ENCODE measurements at regions not wholly inside any gene's neighbourhood (a gene's known extent, or its start where the extent isn't known, plus 50 kb on each side); places are given as distances from the start of the nearest gene placed in this dataset.

DNA sequence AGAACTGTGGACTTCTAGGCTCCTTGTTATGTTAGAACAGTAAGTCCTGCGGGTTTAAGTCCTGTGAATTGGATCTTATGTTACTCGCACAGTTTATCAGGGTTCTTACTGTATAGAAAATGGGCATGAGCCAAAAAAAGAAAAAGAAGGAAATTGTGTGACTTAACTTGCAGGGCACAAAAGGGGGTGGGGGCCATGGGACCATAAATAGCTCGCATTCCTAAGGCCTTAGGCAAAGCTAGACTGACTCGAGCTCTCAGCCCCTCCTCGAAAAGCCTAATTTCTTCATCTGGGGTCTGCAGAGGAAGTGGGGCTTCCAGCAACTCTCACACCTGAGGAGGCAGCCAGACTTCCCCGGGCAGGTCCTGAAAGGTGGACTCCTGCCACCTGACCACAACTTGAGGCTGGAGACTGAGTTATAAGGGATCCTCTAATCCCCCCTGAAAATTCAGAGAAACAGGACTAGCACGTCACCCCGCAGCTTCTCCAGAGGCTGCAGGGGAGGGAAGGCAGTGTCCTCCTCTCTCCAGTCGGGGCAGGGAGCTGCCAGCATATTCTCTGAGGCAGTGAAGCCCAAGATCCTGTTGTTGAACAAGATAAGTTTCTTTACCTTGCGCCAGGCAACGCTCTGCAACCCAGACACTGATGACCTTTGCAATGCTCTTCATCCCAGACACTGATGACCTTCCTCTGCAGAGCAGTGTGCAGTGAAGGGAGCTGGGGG is 280.5 kb downstream of the PCNX1 start:
- H3K4me1 Mint-ChIP-seq = no peaks in the 10 kb centered on the region
- no peak for DNase-seq
- H3K27ac Mint-ChIP-seq = no peak overlapping the region
- CTCF ChIA-PET = no interaction called here
- no peaks in the 10 kb centered on the region for H3K9me3 Mint-ChIP-seq
- peaks cover 54% of the 10 kb centered on the region for H3K27me3 Mint-ChIP-seq
- no peaks in the 10 kb centered on the region for H3K36me3 Mint-ChIP-seq
- H3K4me3 Mint-ChIP-seq = no peak overlapping the region

GRCh38 chr14:71190770-71191374 is 283.6 kb downstream of the PCNX1 start:
- no peaks in the 10 kb centered on the region for H3K36me3 Mint-ChIP-seq

GRCh38 chr14:71193663-71194062 is 286.4 kb downstream of the PCNX1 start:
- Mint-ChIP-seq H3K27ac (no peak overlapping the region), H3K4me1 (no peaks in the 10 kb centered on the region), H3K36me3 (no peaks in the 10 kb centered on the region), H3K27me3 (peaks cover 55% of the 10 kb centered on the region), H3K9me3 (no peaks in the 10 kb centered on the region), H3K4me3 (no peak overlapping the region)
- CTCF ChIA-PET = no interaction called here
- DNase-seq = no peak

More at GRCh38 chr14:71190770-71191374, 283.6 kb downstream of the PCNX1 start:
- Mint-ChIP-seq H3K27me3 (peaks cover 64% of the 10 kb centered on the region), H3K9me3 (no peaks in the 10 kb centered on the region), H3K4me1 (no peaks in the 10 kb centered on the region), H3K27ac (no peak overlapping the region), H3K4me3 (no peak overlapping the region)
- CTCF ChIA-PET = no interaction called here
- DNase-seq = no peak

DNA sequence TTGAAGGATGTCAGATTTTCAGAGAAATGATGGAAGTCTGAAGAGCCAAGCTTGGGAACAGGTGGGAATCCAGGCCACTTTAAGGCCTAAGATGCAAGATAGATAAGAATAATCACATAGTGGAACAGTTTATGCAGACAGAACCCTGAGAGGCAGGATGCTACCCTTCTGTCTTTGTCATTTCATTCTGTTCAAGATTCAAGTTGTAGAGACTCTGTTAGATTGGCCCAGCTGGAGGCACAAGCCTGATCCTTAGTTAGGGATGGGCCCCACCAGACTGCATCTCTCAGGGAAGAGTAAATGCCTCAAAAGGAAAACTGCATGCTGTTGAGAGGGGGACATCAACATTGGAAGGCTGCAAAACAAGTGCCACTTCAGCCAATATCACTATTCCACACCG is 287.0 kb downstream of the PCNX1 start:
- peaks cover 53% of the 10 kb centered on the region for H3K27me3 Mint-ChIP-seq
- H3K36me3 Mint-ChIP-seq = no peaks in the 10 kb centered on the region
- DNase-seq = no peak
- CTCF ChIA-PET = no interaction called here
- H3K4me1 Mint-ChIP-seq = no peaks in the 10 kb centered on the region
- H3K4me3 Mint-ChIP-seq = no peak overlapping the region
- no peaks in the 10 kb centered on the region for H3K9me3 Mint-ChIP-seq
- no peak overlapping the region for H3K27ac Mint-ChIP-seq

DNA sequence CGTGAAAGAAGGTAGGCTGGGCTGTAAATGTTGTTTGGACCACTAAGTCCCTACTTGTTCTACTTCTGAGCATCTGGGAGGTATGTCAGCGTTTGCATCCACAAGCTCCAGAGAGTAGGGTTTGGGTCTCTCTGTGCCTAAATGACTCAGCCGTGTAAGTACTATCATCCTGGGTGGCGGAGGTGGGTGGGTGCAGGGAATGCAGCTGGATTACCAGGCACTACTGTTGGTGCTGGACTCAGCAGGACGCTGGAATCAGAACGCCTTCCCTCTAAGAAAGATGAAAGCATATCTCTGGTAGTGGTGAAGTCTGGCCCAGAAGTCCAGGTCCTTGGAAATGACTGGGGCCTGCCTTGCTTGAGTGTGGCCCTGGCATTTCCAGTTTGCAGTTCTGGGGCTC is 289.7 kb downstream of the PCNX1 start:
- no peak overlapping the region for H3K4me3 Mint-ChIP-seq
- H3K27me3 Mint-ChIP-seq = peaks cover 44% of the 10 kb centered on the region
- CTCF ChIA-PET = no interaction called here
- H3K27ac Mint-ChIP-seq = no peak overlapping the region
- no peak for DNase-seq
- no peaks in the 10 kb centered on the region for H3K36me3 Mint-ChIP-seq
- no peaks in the 10 kb centered on the region for H3K9me3 Mint-ChIP-seq
- no peaks in the 10 kb centered on the region for H3K4me1 Mint-ChIP-seq

- Mint-ChIP-seq H3K4me3 (no peak overlapping the region), H3K9me3 (no peaks in the 10 kb centered on the region), H3K4me1 (no peaks in the 10 kb centered on the region), H3K36me3 (no peaks in the 10 kb centered on the region), H3K27ac (no peak overlapping the region), H3K27me3 (peaks cover 33% of the 10 kb centered on the region)
- CTCF ChIA-PET = no interaction called here
- no peak for DNase-seq
Measured at GRCh38 chr14:71198687-71199086, 291.4 kb downstream of the PCNX1 start.

DNA sequence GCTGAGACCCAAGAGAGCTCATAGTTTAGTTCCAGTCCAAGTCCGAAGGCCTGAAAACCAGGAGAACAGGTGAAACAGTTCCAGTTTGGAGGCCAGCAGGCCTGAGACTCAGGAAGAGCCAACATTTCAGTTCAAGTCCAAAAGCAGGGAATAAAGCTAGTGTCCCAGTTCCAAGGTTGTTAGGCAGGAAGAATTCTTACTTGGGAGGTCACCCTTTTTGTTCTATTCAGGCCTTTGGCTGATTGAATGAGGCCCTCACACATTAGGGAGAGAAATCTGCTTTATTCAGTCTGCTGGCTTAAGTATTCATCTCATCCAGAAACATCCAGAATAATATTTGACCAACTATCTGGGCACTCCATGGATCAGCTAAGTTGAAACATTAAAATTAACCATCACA is 294.6 kb downstream of the PCNX1 start:
- H3K4me1 Mint-ChIP-seq = no peaks in the 10 kb centered on the region
- H3K36me3 Mint-ChIP-seq = no peaks in the 10 kb centered on the region
- no peak overlapping the region for H3K27ac Mint-ChIP-seq
- H3K9me3 Mint-ChIP-seq = peaks cover 2% of the 10 kb centered on the region
- DNase-seq = no peak
- H3K27me3 Mint-ChIP-seq = peaks cover 24% of the 10 kb centered on the region
- CTCF ChIA-PET = interaction anchor here (1.2 kb wide), 1 partner anchor 34 kb away, joined by 3 read pairs; no protein-coding TSS in a partner anchor
- no peak overlapping the region for H3K4me3 Mint-ChIP-seq

DNA sequence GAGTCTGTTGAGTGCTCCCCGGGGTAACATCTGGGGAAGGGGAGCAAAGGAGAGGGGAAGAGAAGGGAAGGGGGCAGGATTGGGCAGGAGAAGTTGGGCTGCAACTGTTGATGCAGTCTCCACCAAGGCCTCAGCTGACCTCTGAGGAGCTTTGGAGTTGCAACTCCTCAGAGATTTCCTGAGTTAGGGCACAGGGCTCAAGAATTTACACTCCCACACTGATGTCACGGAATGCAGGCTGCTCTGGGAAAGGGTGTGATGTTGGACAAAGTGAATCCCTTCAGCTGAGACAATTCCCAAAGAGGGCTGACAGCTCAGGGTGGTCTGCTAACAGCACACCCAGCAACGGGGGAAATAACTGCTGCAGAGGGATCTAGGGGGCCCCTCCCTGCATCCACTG is 295.6 kb downstream of the PCNX1 start:
- Mint-ChIP-seq H3K27me3 (peaks cover 17% of the 10 kb centered on the region), H3K9me3 (peaks cover 2% of the 10 kb centered on the region), H3K4me3 (no peak overlapping the region), H3K27ac (no peak overlapping the region), H3K36me3 (no peaks in the 10 kb centered on the region), H3K4me1 (no peaks in the 10 kb centered on the region)
- no peak for DNase-seq
- CTCF ChIA-PET = no interaction called here

- Mint-ChIP-seq H3K36me3 (no peaks in the 10 kb centered on the region), H3K9me3 (peaks cover 2% of the 10 kb centered on the region), H3K27ac (no peak overlapping the region), H3K4me3 (no peak overlapping the region), H3K4me1 (no peaks in the 10 kb centered on the region), H3K27me3 (peaks cover 17% of the 10 kb centered on the region)
- no peak for DNase-seq
- CTCF ChIA-PET = no interaction called here
Measured at GRCh38 chr14:71203306-71203705, 296.0 kb downstream of the PCNX1 start.

- no peak for DNase-seq
Measured at GRCh38 chr14:71204231-71204630, 297.0 kb downstream of the PCNX1 start.

GRCh38 chr14:71204768-71205167 is 297.5 kb downstream of the PCNX1 start:
- Mint-ChIP-seq H3K27me3 (peaks cover 13% of the 10 kb centered on the region), H3K27ac (no peak overlapping the region), H3K9me3 (peaks cover 2% of the 10 kb centered on the region), H3K4me1 (no peaks in the 10 kb centered on the region), H3K36me3 (no peaks in the 10 kb centered on the region), H3K4me3 (no peak overlapping the region)
- CTCF ChIA-PET = no interaction called here
- no peak for DNase-seq

More at GRCh38 chr14:71204231-71204630, 297.0 kb downstream of the PCNX1 start:
- Mint-ChIP-seq H3K27me3 (peaks cover 15% of the 10 kb centered on the region), H3K4me1 (no peaks in the 10 kb centered on the region), H3K4me3 (no peak overlapping the region), H3K27ac (no peak overlapping the region), H3K9me3 (peaks cover 2% of the 10 kb centered on the region), H3K36me3 (no peaks in the 10 kb centered on the region)
- CTCF ChIA-PET = no interaction called here

DNA sequence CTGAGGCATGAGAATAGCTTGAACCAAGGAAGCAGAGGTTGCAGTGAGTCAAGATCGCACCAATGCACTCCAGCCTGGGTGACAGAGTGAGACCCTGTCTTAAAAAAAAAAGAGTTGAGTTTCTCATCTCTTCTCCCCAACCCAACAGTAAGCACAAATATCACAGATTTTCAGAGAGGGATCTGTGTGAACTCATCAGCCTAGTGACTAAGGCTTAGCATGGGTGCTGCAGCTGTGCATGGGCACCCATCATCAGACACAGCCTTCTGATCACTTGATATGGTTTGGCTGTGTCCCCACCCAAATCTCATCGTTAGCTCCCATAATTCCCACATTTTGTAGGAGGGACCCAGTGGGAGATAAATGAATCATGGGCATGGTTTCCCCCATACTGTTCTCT is 298.9 kb downstream of the PCNX1 start:
- Mint-ChIP-seq H3K4me3 (no peak overlapping the region), H3K9me3 (peaks cover 2% of the 10 kb centered on the region), H3K27ac (no peak overlapping the region), H3K36me3 (no peaks in the 10 kb centered on the region), H3K27me3 (peaks cover 16% of the 10 kb centered on the region), H3K4me1 (no peaks in the 10 kb centered on the region)
- CTCF ChIA-PET = no interaction called here
- no peak for DNase-seq

DNA sequence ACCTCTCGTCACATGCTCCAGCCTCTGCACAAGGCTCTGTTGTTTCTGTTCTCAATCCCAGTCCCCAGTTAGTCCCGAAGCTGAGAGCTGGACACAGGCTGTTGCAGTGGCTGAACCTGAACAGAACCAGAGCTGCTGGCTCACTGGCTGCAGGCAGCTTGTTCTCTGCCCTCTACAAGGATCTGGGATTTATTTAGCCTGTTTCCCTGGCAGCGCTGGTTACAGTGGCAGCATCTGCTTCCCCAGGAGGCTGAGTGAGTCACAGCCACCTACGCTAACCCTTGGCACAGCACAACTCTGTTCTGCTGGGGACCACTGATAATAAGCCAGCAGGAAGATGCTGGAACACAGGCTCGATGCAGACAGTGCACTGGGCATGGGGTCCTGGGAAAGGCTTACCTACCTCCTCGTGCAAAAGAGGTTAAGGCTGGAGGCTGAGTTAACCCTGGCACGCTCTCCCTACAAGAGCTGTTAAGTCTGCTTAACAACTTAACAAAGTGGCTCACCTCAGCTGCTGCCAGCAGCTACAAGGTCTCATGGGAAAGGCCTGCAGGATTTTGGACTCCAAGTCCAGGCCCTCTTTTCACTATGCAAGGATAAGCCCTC is 299.6 kb downstream of the PCNX1 start:
- no peak for DNase-seq
- peaks cover 2% of the 10 kb centered on the region for H3K9me3 Mint-ChIP-seq
- H3K4me3 Mint-ChIP-seq = no peak overlapping the region
- CTCF ChIA-PET = no interaction called here
- H3K36me3 Mint-ChIP-seq = no peaks in the 10 kb centered on the region
- H3K27ac Mint-ChIP-seq = no peak overlapping the region
- H3K27me3 Mint-ChIP-seq = peaks cover 16% of the 10 kb centered on the region
- H3K4me1 Mint-ChIP-seq = no peaks in the 10 kb centered on the region

DNA sequence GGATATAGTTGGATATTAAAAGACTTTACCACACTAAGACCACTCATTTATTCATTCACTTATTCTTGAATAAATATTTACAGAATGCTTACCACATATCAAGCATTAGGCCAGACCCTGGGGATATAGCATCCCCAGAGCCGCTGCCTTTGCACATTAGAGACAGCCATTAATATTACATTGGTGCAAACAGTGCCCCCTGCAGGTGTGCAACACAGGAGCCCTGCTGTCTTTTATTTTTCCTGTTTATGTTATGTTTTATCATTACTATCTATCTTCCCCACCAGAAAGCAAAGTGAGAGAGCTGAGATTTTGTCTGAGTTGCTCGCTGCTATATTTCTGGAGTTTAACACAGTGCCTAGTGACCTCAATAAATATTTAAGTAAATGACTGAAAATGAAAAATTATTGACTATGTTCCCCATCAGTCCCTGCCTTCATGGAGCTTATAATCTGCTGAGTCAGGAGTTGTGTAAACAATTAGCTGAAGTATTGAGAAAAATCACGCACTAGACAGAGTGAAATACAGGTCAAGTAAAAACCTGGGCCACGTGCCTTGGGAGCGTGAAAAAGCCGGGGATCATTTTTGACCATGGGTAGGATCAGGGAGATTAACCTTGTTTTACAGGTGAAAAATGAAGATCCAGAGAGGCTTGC is 301.6 kb downstream of the PCNX1 start:
- H3K9me3 Mint-ChIP-seq = peaks cover 2% of the 10 kb centered on the region
- peaks cover 21% of the 10 kb centered on the region for H3K27me3 Mint-ChIP-seq
- H3K4me1 Mint-ChIP-seq = peaks cover 11% of the 10 kb centered on the region
- H3K27ac Mint-ChIP-seq = no peak overlapping the region
- H3K36me3 Mint-ChIP-seq = no peaks in the 10 kb centered on the region
- no peak overlapping the region for H3K4me3 Mint-ChIP-seq
- CTCF ChIA-PET = no interaction called here
- no peak for DNase-seq

GRCh38 chr14:71209888-71210287 is 302.6 kb downstream of the PCNX1 start:
- H3K4me3 Mint-ChIP-seq = no peak overlapping the region
- H3K4me1 Mint-ChIP-seq = peaks cover 11% of the 10 kb centered on the region
- H3K9me3 Mint-ChIP-seq = peaks cover 2% of the 10 kb centered on the region
- no peak for DNase-seq
- no peaks in the 10 kb centered on the region for H3K36me3 Mint-ChIP-seq
- CTCF ChIA-PET = no interaction called here
- no peak overlapping the region for H3K27ac Mint-ChIP-seq
- H3K27me3 Mint-ChIP-seq = peaks cover 16% of the 10 kb centered on the region
